ENCODE measurements at regions not wholly inside any gene's neighbourhood (a gene's known extent, or its start where the extent isn't known, plus 50 kb on each side); places are given as distances from the start of the nearest gene placed in this dataset.

GRCh38 chr18:57242285-57242684, 95.4 kb downstream of the BOD1L2 start:
- Histone ChIP-seq H3K36me3 (replicated peaks; ENCODE audit: low read depth, low read length) (no peaks in the 10 kb centered on the region), H2AFZ (ENCODE audit: low read depth, low read length) (no peak overlapping the region), H3K9me3 (ENCODE audit: insufficient read depth, low read length) (no peaks in the 10 kb centered on the region), H3K27ac (ENCODE audit: low read length) (no peak overlapping the region), H3K4me1 (ENCODE audit: low read length) (peaks cover 8% of the 10 kb centered on the region), H3K27me3 (ENCODE audit: low read depth, low read length) (peaks cover 18% of the 10 kb centered on the region), H3K4me3 (ENCODE audit: low read length) (no peak overlapping the region), H3K9ac (ENCODE audit: low read length) (no peak overlapping the region), H3K4me2 (ENCODE audit: low read length) (no peak overlapping the region), H4K20me1 (ENCODE audit: insufficient read depth, low read length) (no peaks in the 10 kb centered on the region), H3K79me2 (ENCODE audit: low read length) (no peaks in the 10 kb centered on the region)
- TF ChIP-seq CTCF (IDR thresholded peaks at IDR 0.05; ENCODE audit: low read depth, low read length), result no peak
- no peak for TF ChIP-seq EZH2phosphoT487 (IDR thresholded peaks at IDR 0.05; ENCODE audit: low read depth)

DNA sequence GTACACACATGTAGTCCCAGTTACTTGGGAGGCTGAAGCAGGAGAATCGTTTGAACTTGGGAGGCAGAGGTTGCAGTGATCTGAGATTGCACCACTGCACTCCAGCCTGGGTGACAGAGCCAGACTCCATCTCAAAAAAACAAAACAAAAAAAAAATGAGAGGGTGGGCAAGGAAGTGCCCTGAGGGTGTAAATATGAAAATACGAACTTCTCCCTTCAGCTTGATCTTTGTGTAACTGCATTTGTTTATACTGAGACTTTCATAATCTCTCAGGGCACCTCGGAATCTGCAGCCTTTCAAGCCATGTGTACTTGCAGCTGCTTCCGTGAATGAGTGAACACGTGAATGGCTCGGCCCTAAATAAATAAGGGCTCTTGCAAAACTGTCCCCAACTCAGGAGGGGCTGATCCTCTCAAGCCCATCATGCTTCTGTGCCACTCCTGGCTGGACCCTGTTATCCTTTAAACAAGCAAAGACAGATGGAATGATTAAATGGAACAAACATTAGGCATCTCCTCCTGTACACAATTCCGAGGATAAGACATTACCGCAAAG, 96.8 kb downstream of the BOD1L2 start:
- H3K9ac ChIP-seq (ENCODE audit: low read length), result no peak overlapping the region
- H3K4me1 ChIP-seq (ENCODE audit: low read length), result peaks cover 8% of the 10 kb centered on the region
- no peaks in the 10 kb centered on the region for H3K9me3 ChIP-seq (ENCODE audit: insufficient read depth, low read length)
- H3K27ac ChIP-seq (ENCODE audit: low read length), result no peak overlapping the region
- no peak overlapping the region for H3K4me3 ChIP-seq (ENCODE audit: low read length)
- no peak overlapping the region for H2AFZ ChIP-seq (ENCODE audit: low read depth, low read length)
- H3K79me2 ChIP-seq (ENCODE audit: low read length), result no peaks in the 10 kb centered on the region
- H3K4me2 ChIP-seq (ENCODE audit: low read length), result no peak overlapping the region; the same call in 1 of the 2 replicates
- TF ChIP-seq EZH2phosphoT487 (IDR thresholded peaks at IDR 0.05; ENCODE audit: low read depth) (no peak), CTCF (IDR thresholded peaks at IDR 0.05; ENCODE audit: low read depth, low read length) (no peak)
- peaks cover 18% of the 10 kb centered on the region for H3K27me3 ChIP-seq (ENCODE audit: low read depth, low read length)
- H4K20me1 ChIP-seq (ENCODE audit: insufficient read depth, low read length), result no peaks in the 10 kb centered on the region
- H3K36me3 ChIP-seq (replicated peaks; ENCODE audit: low read depth, low read length), result no peaks in the 10 kb centered on the region

DNA sequence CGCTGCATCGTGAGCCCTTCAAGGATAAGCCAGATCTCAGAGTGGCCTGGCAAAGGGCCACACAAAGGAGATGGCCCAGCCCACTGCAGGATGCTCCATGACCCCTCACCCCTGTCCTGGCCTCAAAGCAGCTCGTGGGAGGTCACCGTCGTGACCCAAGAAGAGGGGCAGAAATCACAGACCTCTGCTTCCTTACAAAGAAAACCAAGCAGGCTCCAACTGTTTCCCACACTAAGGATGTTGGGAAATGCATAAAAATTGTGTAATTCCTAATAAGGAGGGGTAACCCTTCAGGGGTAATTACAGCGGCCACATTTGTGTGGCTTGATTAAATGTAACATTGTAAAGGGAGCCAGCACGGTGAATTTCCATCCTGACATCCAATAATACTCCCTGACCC, 102.3 kb downstream of the BOD1L2 start:
- Histone ChIP-seq H2AFZ (ENCODE audit: low read depth, low read length) (no peak overlapping the region), H3K4me2 (ENCODE audit: low read length) (no peak overlapping the region), H3K27me3 (ENCODE audit: low read depth, low read length) (no peaks in the 10 kb centered on the region), H3K4me1 (ENCODE audit: low read length) (no peaks in the 10 kb centered on the region), H3K9me3 (ENCODE audit: insufficient read depth, low read length) (no peaks in the 10 kb centered on the region), H3K79me2 (ENCODE audit: low read length) (no peaks in the 10 kb centered on the region), H4K20me1 (ENCODE audit: insufficient read depth, low read length) (no peaks in the 10 kb centered on the region), H3K27ac (ENCODE audit: low read length) (no peak overlapping the region), H3K4me3 (ENCODE audit: low read length) (no peak overlapping the region), H3K36me3 (replicated peaks; ENCODE audit: low read depth, low read length) (no peaks in the 10 kb centered on the region), H3K9ac (ENCODE audit: low read length) (no peak overlapping the region)
- TF ChIP-seq CTCF (IDR thresholded peaks at IDR 0.05; ENCODE audit: low read depth, low read length), result no peak
- no peak for TF ChIP-seq EZH2phosphoT487 (IDR thresholded peaks at IDR 0.05; ENCODE audit: low read depth)

DNA sequence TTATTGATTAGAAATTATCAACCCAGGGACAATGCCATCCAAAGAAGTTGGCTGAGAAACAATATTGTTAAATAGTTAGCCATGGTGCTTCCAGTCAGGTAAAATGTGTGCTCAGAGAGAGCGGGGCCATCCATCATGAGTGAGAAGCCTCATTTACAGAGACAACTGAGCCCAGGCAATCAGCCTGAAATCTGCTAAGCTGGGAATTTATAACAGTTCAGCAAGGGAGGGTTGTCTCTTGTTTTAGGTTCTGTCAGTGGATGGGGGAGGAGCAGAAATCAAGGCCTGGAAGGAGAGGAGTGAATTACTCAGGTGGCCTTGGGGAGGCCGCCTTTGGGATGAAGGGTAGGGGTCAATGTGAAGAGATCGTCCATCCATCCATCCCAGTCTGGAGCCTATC, 102.5 kb upstream of the ST8SIA3 start:
- Histone ChIP-seq H3K4me1 (ENCODE audit: low read length) (no peaks in the 10 kb centered on the region), H3K36me3 (replicated peaks; ENCODE audit: low read depth, low read length) (no peaks in the 10 kb centered on the region), H3K27ac (ENCODE audit: low read length) (no peak overlapping the region), H3K27me3 (ENCODE audit: low read depth, low read length) (no peaks in the 10 kb centered on the region), H3K4me3 (ENCODE audit: low read length) (no peak overlapping the region), H3K9me3 (ENCODE audit: insufficient read depth, low read length) (no peaks in the 10 kb centered on the region), H3K79me2 (ENCODE audit: low read length) (no peaks in the 10 kb centered on the region), H3K9ac (ENCODE audit: low read length) (no peak overlapping the region), H4K20me1 (ENCODE audit: insufficient read depth, low read length) (no peaks in the 10 kb centered on the region), H3K4me2 (ENCODE audit: low read length) (no peak overlapping the region), H2AFZ (ENCODE audit: low read depth, low read length) (no peak overlapping the region)
- TF ChIP-seq CTCF (IDR thresholded peaks at IDR 0.05; ENCODE audit: low read depth, low read length) (no peak), EZH2phosphoT487 (IDR thresholded peaks at IDR 0.05; ENCODE audit: low read depth) (no peak)

Data from OCI-LY3 (cell line).